Activated CD8-positive, alpha-beta T cell treated with anti-CD3 and anti-CD28 coated beads, Interleukin-2, amount 10 ng/mL, durations not matched to agents 7 days and 5 days (primary cell): ENCODE measurements at regions not wholly inside any gene's neighbourhood (a gene's known extent, or its start where the extent isn't known, plus 50 kb on each side); places are given as distances from the start of the nearest gene placed in this dataset.

Source experiments
- ATAC-seq: fragments of 150-1000 bp; cut with Tn5 transposase; one replicate; pipeline ENCODE4 v1.10.0; 2021; ENCODE audit warnings: moderate library complexity
- CTCF ChIA-PET: fragments of 350-600 bp; sonication (Branson Sonifier 250); formaldehyde crosslinking; loops from one replicate; lab custom pipeline; 2021; ENCODE audit warnings: antibody characterized with exemption; lab: Charles Lee
- POLR2A ChIA-PET: fragments of 350-600 bp; sonication (Branson Sonifier 250); formaldehyde crosslinking; loops from one replicate; lab custom pipeline; 2021; ENCODE audit warnings: antibody characterized with exemption; lab: Charles Lee
- DNase-seq: peaks from one replicate; pipeline ENCODE4 v3.0.0-alpha.2; 2020
- H3K27ac Mint-ChIP-seq: one replicate; pipeline ENCODE4 v1.8.0; 2021; ENCODE audit warnings: mild to moderate bottlenecking, mixed read lengths
- H3K27me3 Mint-ChIP-seq: one replicate; pipeline ENCODE4 v1.8.0; 2021; ENCODE audit warnings: low read depth, mixed read lengths
- H3K36me3 Mint-ChIP-seq: one replicate; pipeline ENCODE4 v1.8.0; 2021; ENCODE audit warnings: low read depth, mixed read lengths
- H3K4me1 Mint-ChIP-seq: one replicate; pipeline ENCODE4 v1.8.0; 2021; ENCODE audit warnings: low read depth, mixed read lengths
- H3K4me3 Mint-ChIP-seq: one replicate; pipeline ENCODE4 v1.8.0; 2021; ENCODE audit warnings: mild to moderate bottlenecking, mixed read lengths
- H3K9me3 Mint-ChIP-seq: one replicate; pipeline ENCODE4 v1.8.0; 2022; ENCODE audit warnings: mixed read lengths; ENCODE audit not compliant: insufficient read depth

GRCh38 chr2:155109527-155109926, 411.0 kb downstream of the KCNJ3 start:
- DNase-seq (no peak), ATAC-seq (no peak)
- Mint-ChIP-seq H3K4me1 (no peaks in the 10 kb centered on the region), H3K36me3 (no peaks in the 10 kb centered on the region), H3K9me3 (peaks cover 7% of the 10 kb centered on the region), H3K27ac (no peak overlapping the region), H3K4me3 (no peak overlapping the region), H3K27me3 (no peaks in the 10 kb centered on the region)
- ChIA-PET CTCF (no interaction called here), POLR2A (no interaction called here)

GRCh38 chr2:155100261-155100660, 401.8 kb downstream of the KCNJ3 start:
- POLR2A ChIA-PET: no interaction called here

GRCh38 chr2:155099784-155100183, 401.3 kb downstream of the KCNJ3 start:
- ATAC-seq (no peak), DNase-seq (no peak)
- Mint-ChIP-seq H3K9me3 (peaks cover 4% of the 10 kb centered on the region), H3K4me1 (no peaks in the 10 kb centered on the region), H3K27ac (no peak overlapping the region), H3K27me3 (no peaks in the 10 kb centered on the region), H3K4me3 (no peak overlapping the region), H3K36me3 (no peaks in the 10 kb centered on the region)
- ChIA-PET POLR2A (no interaction called here), CTCF (no interaction called here)

More at GRCh38 chr2:155100261-155100660, 401.8 kb downstream of the KCNJ3 start:
- no peaks in the 10 kb centered on the region for H3K27me3 Mint-ChIP-seq
- peaks cover 8% of the 10 kb centered on the region for H3K9me3 Mint-ChIP-seq
- ATAC-seq: no peak
- H3K36me3 Mint-ChIP-seq: no peaks in the 10 kb centered on the region
- H3K4me3 Mint-ChIP-seq: no peak overlapping the region
- no peaks in the 10 kb centered on the region for H3K4me1 Mint-ChIP-seq
- no peak overlapping the region for H3K27ac Mint-ChIP-seq
- no peak for DNase-seq
- CTCF ChIA-PET: no interaction called here

- H3K4me3 Mint-ChIP-seq: no peak overlapping the region
- ChIA-PET CTCF (no interaction called here), POLR2A (no interaction called here)
- no peaks in the 10 kb centered on the region for H3K36me3 Mint-ChIP-seq
- H3K4me1 Mint-ChIP-seq: no peaks in the 10 kb centered on the region
- DNase-seq (no peak), ATAC-seq (no peak)
- H3K27ac Mint-ChIP-seq: no peak overlapping the region
- no peaks in the 10 kb centered on the region for H3K27me3 Mint-ChIP-seq
- no peaks in the 10 kb centered on the region for H3K9me3 Mint-ChIP-seq
Observed at GRCh38 chr2:155095613-155096012, 397.1 kb downstream of the KCNJ3 start.

GRCh38 chr2:155080373-155080772, 381.9 kb downstream of the KCNJ3 start:
- no peak overlapping the region for H3K4me3 Mint-ChIP-seq
- ChIA-PET CTCF (no interaction called here), POLR2A (no interaction called here)
- no peaks in the 10 kb centered on the region for H3K36me3 Mint-ChIP-seq
- no peaks in the 10 kb centered on the region for H3K27me3 Mint-ChIP-seq
- ATAC-seq: no peak
- no peak for DNase-seq
- peaks cover 3% of the 10 kb centered on the region for H3K9me3 Mint-ChIP-seq
- no peaks in the 10 kb centered on the region for H3K4me1 Mint-ChIP-seq
- no peak overlapping the region for H3K27ac Mint-ChIP-seq

GRCh38 chr2:155070489-155070888, 372.0 kb downstream of the KCNJ3 start:
- H3K27ac Mint-ChIP-seq: no peak overlapping the region
- H3K4me3 Mint-ChIP-seq: no peak overlapping the region
- no peaks in the 10 kb centered on the region for H3K4me1 Mint-ChIP-seq
- H3K27me3 Mint-ChIP-seq: no peaks in the 10 kb centered on the region
- DNase-seq (no peak), ATAC-seq (no peak)
- H3K36me3 Mint-ChIP-seq: no peaks in the 10 kb centered on the region
- ChIA-PET CTCF (no interaction called here), POLR2A (no interaction called here)
- H3K9me3 Mint-ChIP-seq: peaks cover 8% of the 10 kb centered on the region

- no peak overlapping the region for H3K27ac Mint-ChIP-seq
- no peaks in the 10 kb centered on the region for H3K27me3 Mint-ChIP-seq
- no peak for DNase-seq
- ChIA-PET POLR2A (no interaction called here), CTCF (no interaction called here)
- H3K9me3 Mint-ChIP-seq: peaks cover 4% of the 10 kb centered on the region
- no peaks in the 10 kb centered on the region for H3K4me1 Mint-ChIP-seq
- H3K36me3 Mint-ChIP-seq: no peaks in the 10 kb centered on the region
- ATAC-seq: no peak
- H3K4me3 Mint-ChIP-seq: no peak overlapping the region
Observed at GRCh38 chr2:155062922-155063258, 364.4 kb downstream of the KCNJ3 start.

GRCh38 chr2:155062250-155062921, 363.9 kb downstream of the KCNJ3 start:
- CTCF ChIA-PET: no interaction called here
- no peak for DNase-seq
- no peaks in the 10 kb centered on the region for H3K36me3 Mint-ChIP-seq
- H3K4me1 Mint-ChIP-seq: no peaks in the 10 kb centered on the region
- no peak for ATAC-seq
- no peaks in the 10 kb centered on the region for H3K27me3 Mint-ChIP-seq
- no peak overlapping the region for H3K4me3 Mint-ChIP-seq
- H3K27ac Mint-ChIP-seq: no peak overlapping the region
- POLR2A ChIA-PET: no interaction called here
- peaks cover 4% of the 10 kb centered on the region for H3K9me3 Mint-ChIP-seq

- DNase-seq (no peak), ATAC-seq (no peak)
- Mint-ChIP-seq H3K27ac (no peak overlapping the region), H3K9me3 (no peaks in the 10 kb centered on the region), H3K27me3 (no peaks in the 10 kb centered on the region), H3K4me3 (no peak overlapping the region), H3K4me1 (no peaks in the 10 kb centered on the region), H3K36me3 (no peaks in the 10 kb centered on the region)
- CTCF ChIA-PET: no interaction called here
- POLR2A ChIA-PET: no interaction called here
Observed at GRCh38 chr2:155060896-155061295, 362.4 kb downstream of the KCNJ3 start.

- ATAC-seq: no peak
- CTCF ChIA-PET: no interaction called here
- H3K27ac Mint-ChIP-seq: no peak overlapping the region
- no peak for DNase-seq
- H3K27me3 Mint-ChIP-seq: no peaks in the 10 kb centered on the region
- H3K9me3 Mint-ChIP-seq: no peaks in the 10 kb centered on the region
- H3K4me3 Mint-ChIP-seq: no peak overlapping the region
- POLR2A ChIA-PET: no interaction called here
- no peaks in the 10 kb centered on the region for H3K36me3 Mint-ChIP-seq
- no peaks in the 10 kb centered on the region for H3K4me1 Mint-ChIP-seq
Observed at GRCh38 chr2:155054712-155055111, 356.2 kb downstream of the KCNJ3 start.

- POLR2A ChIA-PET: no interaction called here
Observed at GRCh38 chr2:155043097-155043496, 344.6 kb downstream of the KCNJ3 start.

GRCh38 chr2:155035308-155035707, 336.8 kb downstream of the KCNJ3 start:
- Mint-ChIP-seq H3K9me3 (peaks cover 3% of the 10 kb centered on the region), H3K4me3 (no peak overlapping the region), H3K27ac (no peak overlapping the region), H3K27me3 (no peaks in the 10 kb centered on the region), H3K36me3 (no peaks in the 10 kb centered on the region), H3K4me1 (no peaks in the 10 kb centered on the region)
- CTCF ChIA-PET: no interaction called here
- ATAC-seq (no peak), DNase-seq (no peak)
- POLR2A ChIA-PET: no interaction called here

More at GRCh38 chr2:155043097-155043496, 344.6 kb downstream of the KCNJ3 start:
- ATAC-seq (no peak), DNase-seq (no peak)
- no peaks in the 10 kb centered on the region for H3K36me3 Mint-ChIP-seq
- no peaks in the 10 kb centered on the region for H3K27me3 Mint-ChIP-seq
- no peak overlapping the region for H3K4me3 Mint-ChIP-seq
- CTCF ChIA-PET: no interaction called here
- no peak overlapping the region for H3K27ac Mint-ChIP-seq
- no peaks in the 10 kb centered on the region for H3K9me3 Mint-ChIP-seq
- no peaks in the 10 kb centered on the region for H3K4me1 Mint-ChIP-seq

GRCh38 chr2:155033652-155034051, 335.2 kb downstream of the KCNJ3 start:
- no peaks in the 10 kb centered on the region for H3K36me3 Mint-ChIP-seq
- peaks cover 3% of the 10 kb centered on the region for H3K9me3 Mint-ChIP-seq
- POLR2A ChIA-PET: no interaction called here
- H3K4me3 Mint-ChIP-seq: no peak overlapping the region
- ATAC-seq (no peak), DNase-seq (no peak)
- H3K27ac Mint-ChIP-seq: no peak overlapping the region
- CTCF ChIA-PET: no interaction called here
- no peaks in the 10 kb centered on the region for H3K27me3 Mint-ChIP-seq
- H3K4me1 Mint-ChIP-seq: no peaks in the 10 kb centered on the region
